HG03432 (cell line): ENCODE measurements at regions not wholly inside any gene's neighbourhood (a gene's known extent, or its start where the extent isn't known, plus 50 kb on each side); places are given as distances from the start of the nearest gene placed in this dataset.
A peak's percentile ranks its signal among the peaks of the same experiment; 100 is the strongest.
"Not testable (repeated sequence)": the region's sequence is repeated elsewhere in the genome, so short reads cannot be mapped to it uniquely, and the experiment has no call there.

Experiments
- ATAC-seq: cut with Tn5 transposase; IDR thresholded peaks from one replicate; pipeline ENCODE4 v1.9.1; 2021; ENCODE audit warnings: mild to moderate bottlenecking, moderate library complexity; ENCODE audit not compliant: unreplicated experiment

GRCh38 chr4:94011190-94011589, 182.6 kb downstream of the ATOH1 start:
- ATAC-seq = no peak

- no peak for ATAC-seq
Observed at GRCh38 chr4:94014484-94015136, 186.1 kb downstream of the ATOH1 start.

GRCh38 chr4:94015956-94016355, 187.4 kb downstream of the ATOH1 start:
- no peak for ATAC-seq

- ATAC-seq = no peak
Observed at GRCh38 chr4:94032754-94033153, 174.9 kb upstream of the SMARCAD1 start.

GRCh38 chr4:94036964-94037363, 170.7 kb upstream of the SMARCAD1 start:
- ATAC-seq = peak; percentile 73

- no peak for ATAC-seq
Observed at GRCh38 chr4:94038195-94038594, 169.5 kb upstream of the SMARCAD1 start.

- ATAC-seq = no peak
Observed at GRCh38 chr4:94039226-94039625, 168.4 kb upstream of the SMARCAD1 start.

- not testable (repeated sequence) for ATAC-seq
Observed at GRCh38 chr4:94044471-94044870, 163.2 kb upstream of the SMARCAD1 start.

- no peak for ATAC-seq
Observed at GRCh38 chr4:94063084-94063483, 144.6 kb upstream of the SMARCAD1 start.

GRCh38 chr4:94068753-94069719, 138.6 kb upstream of the SMARCAD1 start:
- no peak for ATAC-seq

- ATAC-seq = no peak
Observed at GRCh38 chr4:94076498-94076897, 131.2 kb upstream of the SMARCAD1 start.

GRCh38 chr4:94084155-94084554, 123.5 kb upstream of the SMARCAD1 start:
- ATAC-seq = no peak

GRCh38 chr4:94099141-94099540, 108.5 kb upstream of the SMARCAD1 start:
- not testable (repeated sequence) for ATAC-seq

GRCh38 chr4:94112644-94113043, 95.0 kb upstream of the SMARCAD1 start:
- ATAC-seq = no peak

- no peak for ATAC-seq
Observed at GRCh38 chr4:94115687-94116086, 92.0 kb upstream of the SMARCAD1 start.

GRCh38 chr4:94116842-94117241, 90.8 kb upstream of the SMARCAD1 start:
- ATAC-seq = no peak

- no peak for ATAC-seq
Observed at GRCh38 chr4:94126669-94127068, 81.0 kb upstream of the SMARCAD1 start.

- ATAC-seq = peak; percentile 85
Observed at GRCh38 chr4:94127707-94128328, 79.8 kb upstream of the SMARCAD1 start.

- no peak for ATAC-seq
Observed at GRCh38 chr4:94131212-94131611, 76.5 kb upstream of the SMARCAD1 start.

GRCh38 chr4:94135701-94136100, 72.0 kb upstream of the SMARCAD1 start:
- no peak for ATAC-seq

GRCh38 chr4:94139931-94140612, 67.6 kb upstream of the SMARCAD1 start:
- ATAC-seq = no peak
